Muscle layer of duodenum (tissue), 2 donors: ENCODE measurements at regions not wholly inside any gene's neighbourhood (a gene's known extent, or its start where the extent isn't known, plus 50 kb on each side); places are given as distances from the start of the nearest gene placed in this dataset.
"Not testable (repeated sequence)": the region's sequence is repeated elsewhere in the genome, so short reads cannot be mapped to it uniquely, and the experiment has no call there.

ENCODE experiments used
- H3K27ac ChIP-seq: one replicate; pipeline ENCODE4 v1.7.0; 2013; ENCODE audit warnings: mild to moderate bottlenecking, low read length
- H3K27me3 ChIP-seq: one replicate; pipeline ENCODE4 v1.7.0; 2013; ENCODE audit warnings: low read depth, mild to moderate bottlenecking, control low read depth, low read length
- H3K36me3 ChIP-seq, 2 donors: one replicate each; pipeline ENCODE4 v1.7.0; 2013; ENCODE audit warnings: low read length in 2 of 2, control low read depth in 1 of 2, mild to moderate bottlenecking in 1 of 2; ENCODE audit not compliant: insufficient read depth in 2 of 2, control insufficient read depth in 1 of 2
- H3K4me1 ChIP-seq, 2 donors: one replicate each; pipeline ENCODE4 v1.7.0; 2013; ENCODE audit warnings: low read length in 2 of 2, mild to moderate bottlenecking in 2 of 2, control low read depth in 1 of 2, moderate library complexity in 1 of 2; ENCODE audit not compliant: insufficient read depth in 2 of 2, control insufficient read depth in 1 of 2
- H3K4me3 ChIP-seq, 2 donors: one replicate each; pipeline ENCODE4 v1.7.0; 2013; ENCODE audit warnings: low read length in 2 of 2, low read depth in 1 of 2, mild to moderate bottlenecking in 1 of 2
- H3K9me3 ChIP-seq, 2 donors: one replicate each; pipeline ENCODE4 v1.7.0; 2013; ENCODE audit warnings: low read length in 2 of 2, control low read depth in 1 of 2, mild to moderate bottlenecking in 1 of 2; ENCODE audit not compliant: control insufficient read depth in 1 of 2
- donor health status: healthy.

GRCh38 chr13:72638059-72638815 is 89.2 kb downstream of the MZT1 start:
- no peaks in the 10 kb centered on the region for H3K9me3 ChIP-seq

GRCh38 chr13:72637561-72637960 is 89.9 kb downstream of the MZT1 start:
- Histone ChIP-seq H3K4me3 (no peak overlapping the region), H3K27me3 (no peaks in the 10 kb centered on the region), H3K27ac (no peak overlapping the region), H3K9me3 (no peaks in the 10 kb centered on the region), H3K4me1 (no peaks in the 10 kb centered on the region), H3K36me3 (no peaks in the 10 kb centered on the region)

More at GRCh38 chr13:72638059-72638815, 89.2 kb downstream of the MZT1 start:
- Histone ChIP-seq H3K27ac (no peak overlapping the region), H3K4me3 (no peak overlapping the region), H3K4me1 (no peaks in the 10 kb centered on the region), H3K36me3 (no peaks in the 10 kb centered on the region), H3K27me3 (no peaks in the 10 kb centered on the region)

GRCh38 chr13:72634859-72635258 is 92.6 kb downstream of the MZT1 start:
- H3K4me1 ChIP-seq: no peaks in the 10 kb centered on the region

GRCh38 chr13:72622546-72622945 is 104.9 kb downstream of the MZT1 start:
- Histone ChIP-seq H3K36me3 (no peaks in the 10 kb centered on the region), H3K4me3 (no peak overlapping the region), H3K27ac (no peak overlapping the region), H3K9me3 (no peaks in the 10 kb centered on the region), H3K27me3 (no peaks in the 10 kb centered on the region), H3K4me1 (no peaks in the 10 kb centered on the region)

More at GRCh38 chr13:72634859-72635258, 92.6 kb downstream of the MZT1 start:
- no peaks in the 10 kb centered on the region for H3K27me3 ChIP-seq
- H3K27ac ChIP-seq: no peak overlapping the region
- no peaks in the 10 kb centered on the region for H3K9me3 ChIP-seq
- no peak overlapping the region for H3K4me3 ChIP-seq
- H3K36me3 ChIP-seq: no peaks in the 10 kb centered on the region

GRCh38 chr13:72620874-72621273 is 106.6 kb downstream of the MZT1 start:
- no peak overlapping the region for H3K4me3 ChIP-seq
- H3K9me3 ChIP-seq: no peaks in the 10 kb centered on the region
- H3K4me1 ChIP-seq: no peaks in the 10 kb centered on the region
- H3K27me3 ChIP-seq: no peaks in the 10 kb centered on the region
- H3K36me3 ChIP-seq: no peaks in the 10 kb centered on the region
- no peak overlapping the region for H3K27ac ChIP-seq

- Histone ChIP-seq H3K36me3 (no peaks in the 10 kb centered on the region), H3K27me3 (no peaks in the 10 kb centered on the region), H3K4me3 (no peak overlapping the region), H3K27ac (no peak overlapping the region), H3K4me1 (no peaks in the 10 kb centered on the region), H3K9me3 (no peaks in the 10 kb centered on the region)
Observed at GRCh38 chr13:72617951-72618350, 109.5 kb downstream of the MZT1 start.

- Histone ChIP-seq H3K4me3 (no peak overlapping the region), H3K27me3 (no peaks in the 10 kb centered on the region), H3K9me3 (no peaks in the 10 kb centered on the region), H3K36me3 (no peaks in the 10 kb centered on the region), H3K4me1 (no peaks in the 10 kb centered on the region), H3K27ac (no peak overlapping the region)
Observed at GRCh38 chr13:72617186-72617585, 110.2 kb downstream of the MZT1 start.

GRCh38 chr13:72610251-72610891 is 117.1 kb downstream of the MZT1 start:
- not testable (repeated sequence) for H3K9me3 ChIP-seq, H3K27me3 ChIP-seq, H3K4me3 ChIP-seq, H3K36me3 ChIP-seq, H3K4me1 ChIP-seq, H3K27ac ChIP-seq

GRCh38 chr13:72599178-72599743 is 128.2 kb downstream of the MZT1 start:
- no peak overlapping the region for H3K4me3 ChIP-seq
- no peaks in the 10 kb centered on the region for H3K4me1 ChIP-seq

GRCh38 chr13:72590091-72590740 is 137.2 kb downstream of the MZT1 start:
- H3K27me3 ChIP-seq: no peaks in the 10 kb centered on the region
- H3K4me3 ChIP-seq: no peak overlapping the region
- H3K36me3 ChIP-seq: no peaks in the 10 kb centered on the region
- peaks cover 0 to 2% of the 10 kb centered on the region in 2 donors for H3K9me3 ChIP-seq
- H3K27ac ChIP-seq: no peak overlapping the region
- H3K4me1 ChIP-seq: no peaks in the 10 kb centered on the region

More at GRCh38 chr13:72599178-72599743, 128.2 kb downstream of the MZT1 start:
- no peaks in the 10 kb centered on the region for H3K9me3 ChIP-seq
- H3K36me3 ChIP-seq: no peaks in the 10 kb centered on the region
- no peak overlapping the region for H3K27ac ChIP-seq
- no peaks in the 10 kb centered on the region for H3K27me3 ChIP-seq

GRCh38 chr13:72586518-72586917 is 140.9 kb downstream of the MZT1 start:
- Histone ChIP-seq H3K4me1 (no peaks in the 10 kb centered on the region), H3K27ac (no peak overlapping the region), H3K36me3 (no peaks in the 10 kb centered on the region), H3K4me3 (no peak overlapping the region), H3K27me3 (no peaks in the 10 kb centered on the region), H3K9me3 (peaks cover 0 to 2% of the 10 kb centered on the region in 2 donors)
